Osteoblast (primary cell): ENCODE measurements at regions not wholly inside any gene's neighbourhood (a gene's known extent, or its start where the extent isn't known, plus 50 kb on each side); places are given as distances from the start of the nearest gene placed in this dataset.
"Not testable (repeated sequence)": the region's sequence is repeated elsewhere in the genome, so short reads cannot be mapped to it uniquely, and the experiment has no call there.

Experiments
- DNase-seq: peaks from one replicate; pipeline ENCODE4 v3.0.0; 2011; ENCODE audit warnings: low spot score, mixed read lengths; ENCODE audit not compliant: insufficient read length; ENCODE audit errors: missing footprints
- H2AFZ ChIP-seq: 2 replicates; pipeline ENCODE4 v1.6.0; 2011; ENCODE audit warnings: mild to moderate bottlenecking, low read length
- H3K27ac ChIP-seq: 2 replicates; pipeline ENCODE4 v1.5.1; 2011; ENCODE audit warnings: mild to moderate bottlenecking, low read depth, low read length, moderate library complexity
- H3K27me3 ChIP-seq: 2 replicates; pipeline ENCODE4 v1.6.0; 2012; ENCODE audit warnings: mild to moderate bottlenecking, control low read depth, inconsistent platforms, low read length, moderate library complexity; ENCODE audit not compliant: insufficient read depth
- H3K36me3 ChIP-seq: 2 replicates; pipeline ENCODE4 v1.5.1; 2011; ENCODE audit warnings: mild to moderate bottlenecking, low read length, control low read depth, moderate library complexity; ENCODE audit not compliant: insufficient read depth
- H3K4me1 ChIP-seq: 2 replicates; pipeline ENCODE4 v1.5.1; 2011; ENCODE audit warnings: mild to moderate bottlenecking, low read length, control low read depth, moderate library complexity; ENCODE audit not compliant: insufficient read depth
- H3K4me2 ChIP-seq: 2 replicates; pipeline ENCODE4 v1.6.0; 2011; ENCODE audit warnings: mild to moderate bottlenecking, low read length; ENCODE audit not compliant: insufficient read depth
- H3K4me3 ChIP-seq: fragments of 200-600 bp; sonication (generic); 3 replicates; pipeline ENCODE4 v1.5.1; 2012; ENCODE audit warnings: mild to moderate bottlenecking, low read length, inconsistent platforms; ENCODE audit not compliant: insufficient read depth
- H3K79me2 ChIP-seq: 2 replicates; pipeline ENCODE4 v1.6.0; 2012; ENCODE audit warnings: mild to moderate bottlenecking, low read length, control low read depth, inconsistent platforms; ENCODE audit not compliant: insufficient read depth
- H3K9me3 ChIP-seq: 2 replicates; pipeline ENCODE4 v1.5.1; 2011; ENCODE audit warnings: low read depth, low read length, control low read depth
- H4K20me1 ChIP-seq: 2 replicates; pipeline ENCODE4 v1.6.0; 2012; ENCODE audit warnings: mild to moderate bottlenecking, low read length, control low read depth; ENCODE audit not compliant: insufficient read depth
- TF ChIP-seq, protein P1 (sequence below): IDR thresholded peaks from 2 replicates; pipeline ENCODE4 v1.5.1; 2011; ENCODE audit warnings: mild to moderate bottlenecking, low read depth, low read length, moderate library complexity; ENCODE audit errors: extremely low read depth

DNA sequence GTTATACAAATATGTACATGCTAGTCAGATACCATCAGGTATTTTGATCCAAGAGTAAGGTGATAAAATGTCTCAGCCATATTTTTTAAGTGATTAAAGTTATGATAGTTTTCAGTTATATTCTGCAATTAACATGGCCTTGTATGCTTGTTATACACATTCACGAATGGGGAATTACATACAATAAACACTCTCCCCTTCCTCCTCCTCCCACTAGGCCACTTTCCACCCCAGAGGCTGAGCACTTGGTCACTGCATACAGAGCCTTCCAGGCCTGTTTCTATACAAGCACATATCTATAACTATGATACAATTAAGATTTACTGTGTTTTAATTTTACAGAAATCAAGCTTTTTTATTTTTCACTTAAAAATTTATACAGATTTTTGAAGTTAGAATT, 104.7 kb upstream of the PIK3R1 start:
- H3K79me2 ChIP-seq = no peaks in the 10 kb centered on the region
- no peaks in the 10 kb centered on the region for H3K27me3 ChIP-seq
- DNase-seq = no peak
- H3K4me3 ChIP-seq = no peak overlapping the region
- H3K27ac ChIP-seq = no peak overlapping the region
- H4K20me1 ChIP-seq = no peaks in the 10 kb centered on the region
- H3K36me3 ChIP-seq = no peaks in the 10 kb centered on the region
- no peak overlapping the region for H2AFZ ChIP-seq
- TF ChIP-seq, protein P1, sequence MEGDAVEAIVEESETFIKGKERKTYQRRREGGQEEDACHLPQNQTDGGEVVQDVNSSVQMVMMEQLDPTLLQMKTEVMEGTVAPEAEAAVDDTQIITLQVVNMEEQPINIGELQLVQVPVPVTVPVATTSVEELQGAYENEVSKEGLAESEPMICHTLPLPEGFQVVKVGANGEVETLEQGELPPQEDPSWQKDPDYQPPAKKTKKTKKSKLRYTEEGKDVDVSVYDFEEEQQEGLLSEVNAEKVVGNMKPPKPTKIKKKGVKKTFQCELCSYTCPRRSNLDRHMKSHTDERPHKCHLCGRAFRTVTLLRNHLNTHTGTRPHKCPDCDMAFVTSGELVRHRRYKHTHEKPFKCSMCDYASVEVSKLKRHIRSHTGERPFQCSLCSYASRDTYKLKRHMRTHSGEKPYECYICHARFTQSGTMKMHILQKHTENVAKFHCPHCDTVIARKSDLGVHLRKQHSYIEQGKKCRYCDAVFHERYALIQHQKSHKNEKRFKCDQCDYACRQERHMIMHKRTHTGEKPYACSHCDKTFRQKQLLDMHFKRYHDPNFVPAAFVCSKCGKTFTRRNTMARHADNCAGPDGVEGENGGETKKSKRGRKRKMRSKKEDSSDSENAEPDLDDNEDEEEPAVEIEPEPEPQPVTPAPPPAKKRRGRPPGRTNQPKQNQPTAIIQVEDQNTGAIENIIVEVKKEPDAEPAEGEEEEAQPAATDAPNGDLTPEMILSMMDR = no peak
- peaks cover 14% of the 10 kb centered on the region for H3K4me1 ChIP-seq
- no peaks in the 10 kb centered on the region for H3K9me3 ChIP-seq
- no peak overlapping the region for H3K4me2 ChIP-seq

DNA sequence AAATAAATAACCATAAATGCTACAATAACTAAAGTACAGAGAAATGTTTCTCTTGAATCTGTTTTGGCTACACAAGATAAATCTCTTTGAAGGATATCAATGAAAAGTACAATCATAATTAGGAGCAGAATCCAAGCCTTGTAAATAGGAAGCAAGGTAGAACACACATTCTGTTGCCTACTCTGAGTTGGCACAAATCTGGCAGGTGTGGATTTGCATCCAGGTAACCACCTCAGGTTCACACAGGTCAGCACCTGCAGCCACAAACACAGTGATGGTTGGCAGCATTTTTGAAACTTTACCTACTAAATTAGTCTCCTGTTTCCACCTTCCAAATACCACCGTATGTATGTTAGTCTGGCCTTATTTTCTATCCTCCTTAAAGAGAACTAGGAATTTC, 105.3 kb upstream of the PIK3R1 start:
- TF ChIP-seq, protein P1 = no peak
- Histone ChIP-seq H3K4me2 (no peak overlapping the region), H2AFZ (no peak overlapping the region), H3K4me3 (no peak overlapping the region), H3K27ac (no peak overlapping the region), H3K4me1 (peaks cover 13% of the 10 kb centered on the region), H3K79me2 (no peaks in the 10 kb centered on the region), H4K20me1 (no peaks in the 10 kb centered on the region), H3K9me3 (no peaks in the 10 kb centered on the region), H3K36me3 (no peaks in the 10 kb centered on the region), H3K27me3 (no peaks in the 10 kb centered on the region)
- no peak for DNase-seq

DNA sequence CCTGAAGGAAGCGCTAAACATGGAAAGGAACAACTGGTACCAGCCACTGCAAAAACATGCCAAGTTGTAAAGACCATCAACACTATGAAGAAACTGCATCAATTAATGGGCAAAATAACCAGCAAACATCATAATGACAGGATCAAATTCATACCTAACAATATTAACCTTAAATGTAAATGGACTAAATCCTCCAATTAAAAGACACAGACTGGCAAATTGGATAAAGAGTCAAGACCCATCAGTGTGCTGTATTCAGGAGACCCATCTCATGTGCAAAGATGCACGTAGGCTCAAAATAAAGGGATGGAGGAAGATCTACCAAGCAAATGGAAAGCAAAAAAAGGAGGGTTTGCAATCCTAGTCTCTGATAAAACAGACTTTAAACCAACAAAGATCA, 111.3 kb upstream of the PIK3R1 start:
- not testable (repeated sequence) for H4K20me1 ChIP-seq, H3K4me1 ChIP-seq, H3K79me2 ChIP-seq, H3K27me3 ChIP-seq, H3K4me2 ChIP-seq, H3K9me3 ChIP-seq, H3K4me3 ChIP-seq, H3K36me3 ChIP-seq, DNase-seq, H3K27ac ChIP-seq, H2AFZ ChIP-seq

DNA sequence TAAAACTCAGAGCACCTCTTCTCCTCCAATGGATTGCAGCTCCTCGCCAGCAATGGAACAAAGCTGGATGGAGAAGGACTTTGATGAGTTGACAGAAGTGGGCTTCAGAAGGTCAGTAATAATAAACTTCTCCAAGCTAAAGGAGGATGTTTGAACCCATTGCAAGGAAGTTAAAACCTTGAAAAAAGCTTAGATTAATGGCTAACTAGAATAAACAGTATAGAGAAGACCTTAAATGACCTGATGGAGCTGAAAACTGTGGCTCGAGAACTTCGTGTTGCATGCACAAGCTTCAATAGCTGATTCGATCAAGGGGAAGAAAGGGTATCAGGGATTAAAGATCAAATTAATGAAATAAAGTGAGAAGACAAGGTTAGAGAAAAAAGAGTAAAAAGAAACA, 112.3 kb upstream of the PIK3R1 start:
- H3K27me3 ChIP-seq, H3K4me1 ChIP-seq, H3K79me2 ChIP-seq, H3K4me3 ChIP-seq, H3K27ac ChIP-seq, DNase-seq, H4K20me1 ChIP-seq, H2AFZ ChIP-seq, H3K36me3 ChIP-seq, H3K4me2 ChIP-seq, H3K9me3 ChIP-seq: not testable (repeated sequence)

DNA sequence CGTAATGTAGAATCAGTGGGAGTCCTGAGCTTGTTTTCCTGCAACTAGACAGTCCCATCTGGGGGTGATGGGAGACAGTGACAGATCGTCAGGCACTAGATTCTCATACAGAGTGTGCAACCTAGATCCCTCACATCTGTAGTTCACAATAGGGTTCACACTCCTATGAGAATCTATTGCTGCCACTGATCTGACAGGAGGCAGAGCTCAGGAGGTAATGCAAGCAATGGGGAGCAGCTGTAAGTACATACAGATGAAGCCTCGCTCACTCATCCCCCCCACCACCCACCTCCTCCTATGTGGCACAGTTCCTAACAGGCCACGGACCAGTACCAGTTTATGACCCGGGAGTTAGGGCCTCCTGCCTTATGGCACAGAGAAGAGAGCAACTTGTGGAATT, 116.2 kb upstream of the PIK3R1 start:
- H3K4me3 ChIP-seq = no peak overlapping the region
- H3K36me3 ChIP-seq = no peaks in the 10 kb centered on the region
- H3K27me3 ChIP-seq = no peaks in the 10 kb centered on the region
- no peaks in the 10 kb centered on the region for H3K9me3 ChIP-seq
- no peaks in the 10 kb centered on the region for H3K4me1 ChIP-seq
- no peaks in the 10 kb centered on the region for H3K79me2 ChIP-seq
- DNase-seq = no peak
- H3K27ac ChIP-seq = no peak overlapping the region
- H3K4me2 ChIP-seq = no peak overlapping the region
- H4K20me1 ChIP-seq = no peaks in the 10 kb centered on the region
- H2AFZ ChIP-seq = no peak overlapping the region
- TF ChIP-seq, protein P1 = no peak
